Rectal smooth muscle tissue (tissue), 1 donor: ENCODE measurements at regions not wholly inside any gene's neighbourhood (a gene's known extent, or its start where the extent isn't known, plus 50 kb on each side); places are given as distances from the start of the nearest gene placed in this dataset.
"Not testable (repeated sequence)": the region's sequence is repeated elsewhere in the genome, so short reads cannot be mapped to it uniquely, and the experiment has no call there.

Source experiments
- H3K27ac ChIP-seq: one replicate; pipeline ENCODE4 v1.7.0; 2013; ENCODE audit warnings: low read depth, low read length, inconsistent platforms
- H3K27me3 ChIP-seq: one replicate; pipeline ENCODE4 v1.7.0; 2013; ENCODE audit warnings: low read length; ENCODE audit not compliant: control insufficient read depth, insufficient read depth
- H3K36me3 ChIP-seq: one replicate; pipeline ENCODE4 v1.7.0; 2013; ENCODE audit warnings: low read length; ENCODE audit not compliant: control insufficient read depth, insufficient read depth
- H3K4me1 ChIP-seq: one replicate; pipeline ENCODE4 v1.7.0; 2013; ENCODE audit warnings: low read length; ENCODE audit not compliant: control insufficient read depth, insufficient read depth
- H3K4me3 ChIP-seq: one replicate; pipeline ENCODE4 v1.7.0; 2013; ENCODE audit warnings: low read length
- H3K9ac ChIP-seq: one replicate; pipeline ENCODE4 v1.7.0; 2013; ENCODE audit warnings: low read length

- Histone ChIP-seq H3K36me3 (no peaks in the 10 kb centered on the region), H3K27me3 (no peaks in the 10 kb centered on the region), H3K9ac (no peak overlapping the region), H3K4me3 (no peak overlapping the region), H3K27ac (no peak overlapping the region), H3K4me1 (no peaks in the 10 kb centered on the region)
These were observed 843.8 kb downstream of the DTWD2 start for GRCh38 chr5:118144540-118144939.

GRCh38 chr5:118139361-118139760 is 849.0 kb downstream of the DTWD2 start:
- no peaks in the 10 kb centered on the region for H3K4me1 ChIP-seq
- H3K36me3 ChIP-seq, result no peaks in the 10 kb centered on the region
- no peak overlapping the region for H3K9ac ChIP-seq
- no peaks in the 10 kb centered on the region for H3K27me3 ChIP-seq
- no peak overlapping the region for H3K4me3 ChIP-seq
- H3K27ac ChIP-seq, result no peak overlapping the region

GRCh38 chr5:118126159-118126558 is 862.2 kb downstream of the DTWD2 start:
- H3K4me3 ChIP-seq, result no peak overlapping the region
- no peak overlapping the region for H3K27ac ChIP-seq
- H3K9ac ChIP-seq, result no peak overlapping the region
- H3K4me1 ChIP-seq, result no peaks in the 10 kb centered on the region
- H3K36me3 ChIP-seq, result no peaks in the 10 kb centered on the region
- H3K27me3 ChIP-seq, result no peaks in the 10 kb centered on the region

GRCh38 chr5:118125687-118126086 is 862.7 kb downstream of the DTWD2 start:
- H3K27ac ChIP-seq, result no peak overlapping the region
- no peak overlapping the region for H3K9ac ChIP-seq
- H3K27me3 ChIP-seq, result no peaks in the 10 kb centered on the region
- no peaks in the 10 kb centered on the region for H3K36me3 ChIP-seq
- no peak overlapping the region for H3K4me3 ChIP-seq
- H3K4me1 ChIP-seq, result no peaks in the 10 kb centered on the region

- H3K27me3 ChIP-seq, result no peaks in the 10 kb centered on the region
- no peaks in the 10 kb centered on the region for H3K36me3 ChIP-seq
- H3K27ac ChIP-seq, result no peak overlapping the region
These were observed 867.1 kb downstream of the DTWD2 start for GRCh38 chr5:118121258-118121657.

GRCh38 chr5:118115791-118116190 is 872.6 kb downstream of the DTWD2 start:
- Histone ChIP-seq H3K27me3 (no peaks in the 10 kb centered on the region), H3K27ac (no peak overlapping the region), H3K9ac (no peak overlapping the region), H3K4me1 (no peaks in the 10 kb centered on the region), H3K4me3 (no peak overlapping the region), H3K36me3 (no peaks in the 10 kb centered on the region)

More at GRCh38 chr5:118121258-118121657, 867.1 kb downstream of the DTWD2 start:
- no peak overlapping the region for H3K4me3 ChIP-seq
- no peaks in the 10 kb centered on the region for H3K4me1 ChIP-seq
- no peak overlapping the region for H3K9ac ChIP-seq

- Histone ChIP-seq H3K36me3 (no peaks in the 10 kb centered on the region), H3K27ac (no peak overlapping the region), H3K27me3 (no peaks in the 10 kb centered on the region), H3K9ac (no peak overlapping the region), H3K4me1 (no peaks in the 10 kb centered on the region), H3K4me3 (no peak overlapping the region)
These were observed 876.4 kb downstream of the DTWD2 start for GRCh38 chr5:118111956-118112355.

- not testable (repeated sequence) for H3K27ac ChIP-seq, H3K9ac ChIP-seq, H3K4me3 ChIP-seq, H3K4me1 ChIP-seq, H3K36me3 ChIP-seq, H3K27me3 ChIP-seq
These were observed 881.1 kb downstream of the DTWD2 start for GRCh38 chr5:118107246-118107645.

- Histone ChIP-seq H3K36me3 (no peaks in the 10 kb centered on the region), H3K27me3 (no peaks in the 10 kb centered on the region), H3K9ac (no peak overlapping the region), H3K4me3 (no peak overlapping the region), H3K4me1 (no peaks in the 10 kb centered on the region), H3K27ac (no peak overlapping the region)
These were observed 889.6 kb downstream of the DTWD2 start for GRCh38 chr5:118098716-118099115.

GRCh38 chr5:118095115-118095514 is 893.2 kb downstream of the DTWD2 start:
- H3K9ac ChIP-seq, result no peak overlapping the region
- H3K4me1 ChIP-seq, result no peaks in the 10 kb centered on the region
- H3K36me3 ChIP-seq, result no peaks in the 10 kb centered on the region
- no peak overlapping the region for H3K27ac ChIP-seq
- no peak overlapping the region for H3K4me3 ChIP-seq
- no peaks in the 10 kb centered on the region for H3K27me3 ChIP-seq

GRCh38 chr5:118088448-118088847 is 899.9 kb downstream of the DTWD2 start:
- Histone ChIP-seq H3K27me3 (no peaks in the 10 kb centered on the region), H3K27ac (no peak overlapping the region), H3K9ac (no peak overlapping the region), H3K4me3 (no peak overlapping the region), H3K4me1 (no peaks in the 10 kb centered on the region), H3K36me3 (no peaks in the 10 kb centered on the region)

GRCh38 chr5:118076490-118076889 is 911.9 kb downstream of the DTWD2 start:
- Histone ChIP-seq H3K27ac (no peak overlapping the region), H3K4me3 (no peak overlapping the region), H3K9ac (no peak overlapping the region), H3K4me1 (no peaks in the 10 kb centered on the region), H3K27me3 (no peaks in the 10 kb centered on the region), H3K36me3 (no peaks in the 10 kb centered on the region)

- H3K4me3 ChIP-seq, result no peak overlapping the region
- no peak overlapping the region for H3K9ac ChIP-seq
- no peak overlapping the region for H3K27ac ChIP-seq
- H3K4me1 ChIP-seq, result no peaks in the 10 kb centered on the region
- no peaks in the 10 kb centered on the region for H3K36me3 ChIP-seq
- H3K27me3 ChIP-seq, result no peaks in the 10 kb centered on the region
These were observed 918.3 kb downstream of the DTWD2 start for GRCh38 chr5:118070041-118070440.
